ENCODE measurements at regions not wholly inside any gene's neighbourhood (a gene's known extent, or its start where the extent isn't known, plus 50 kb on each side); places are given as distances from the start of the nearest gene placed in this dataset.

DNA sequence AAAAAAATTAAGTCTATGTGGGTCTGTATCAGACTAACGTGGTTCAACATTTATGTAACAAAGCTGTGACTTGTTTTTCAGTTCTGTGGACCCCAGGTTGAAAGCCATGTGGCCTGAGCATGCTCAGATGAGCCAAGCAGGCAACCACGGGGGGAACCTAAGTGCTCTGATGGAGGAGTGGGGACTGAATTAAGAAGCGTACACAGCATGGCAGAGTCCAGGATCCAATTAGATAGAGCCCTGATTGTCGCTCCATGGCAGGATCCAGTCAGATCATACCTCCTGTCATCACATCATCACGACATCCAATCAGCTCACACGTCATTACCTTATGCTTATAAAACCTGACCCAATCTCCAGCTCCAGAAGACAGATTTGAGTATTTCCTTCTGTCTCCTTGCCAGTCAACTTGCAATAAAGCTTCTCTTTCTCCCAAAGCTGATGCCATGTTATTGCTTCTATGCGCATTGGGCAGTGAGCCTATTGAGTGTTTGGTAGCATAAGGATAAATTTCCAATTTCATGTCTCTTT, 1013.1 kb upstream of the TMEM132C start:
- no peak for TF ChIP-seq RAD21 (IDR thresholded peaks at IDR 0.05; ENCODE audit: low read depth)
- TF ChIP-seq EP300 (IDR thresholded peaks at IDR 0.05; ENCODE audit: borderline replicate concordance), result no peak
- TF ChIP-seq CREB1 (IDR thresholded peaks at IDR 0.05; ENCODE audit: low read depth), result no peak
- TF ChIP-seq TCF12 (IDR thresholded peaks at IDR 0.05; ENCODE audit: low read depth), result no peak
- TF ChIP-seq EGR1 (IDR thresholded peaks at IDR 0.05), result no peak
- TF ChIP-seq, protein P1, sequence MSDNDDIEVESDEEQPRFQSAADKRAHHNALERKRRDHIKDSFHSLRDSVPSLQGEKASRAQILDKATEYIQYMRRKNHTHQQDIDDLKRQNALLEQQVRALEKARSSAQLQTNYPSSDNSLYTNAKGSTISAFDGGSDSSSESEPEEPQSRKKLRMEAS (IDR thresholded peaks at IDR 0.05), result no peak
- TF ChIP-seq YY1 (IDR thresholded peaks at IDR 0.05; ENCODE audit: low read depth), result no peak
- no peak for TF ChIP-seq ZBTB7A (IDR thresholded peaks at IDR 0.05; ENCODE audit: low read depth)
- TF ChIP-seq, protein P2, sequence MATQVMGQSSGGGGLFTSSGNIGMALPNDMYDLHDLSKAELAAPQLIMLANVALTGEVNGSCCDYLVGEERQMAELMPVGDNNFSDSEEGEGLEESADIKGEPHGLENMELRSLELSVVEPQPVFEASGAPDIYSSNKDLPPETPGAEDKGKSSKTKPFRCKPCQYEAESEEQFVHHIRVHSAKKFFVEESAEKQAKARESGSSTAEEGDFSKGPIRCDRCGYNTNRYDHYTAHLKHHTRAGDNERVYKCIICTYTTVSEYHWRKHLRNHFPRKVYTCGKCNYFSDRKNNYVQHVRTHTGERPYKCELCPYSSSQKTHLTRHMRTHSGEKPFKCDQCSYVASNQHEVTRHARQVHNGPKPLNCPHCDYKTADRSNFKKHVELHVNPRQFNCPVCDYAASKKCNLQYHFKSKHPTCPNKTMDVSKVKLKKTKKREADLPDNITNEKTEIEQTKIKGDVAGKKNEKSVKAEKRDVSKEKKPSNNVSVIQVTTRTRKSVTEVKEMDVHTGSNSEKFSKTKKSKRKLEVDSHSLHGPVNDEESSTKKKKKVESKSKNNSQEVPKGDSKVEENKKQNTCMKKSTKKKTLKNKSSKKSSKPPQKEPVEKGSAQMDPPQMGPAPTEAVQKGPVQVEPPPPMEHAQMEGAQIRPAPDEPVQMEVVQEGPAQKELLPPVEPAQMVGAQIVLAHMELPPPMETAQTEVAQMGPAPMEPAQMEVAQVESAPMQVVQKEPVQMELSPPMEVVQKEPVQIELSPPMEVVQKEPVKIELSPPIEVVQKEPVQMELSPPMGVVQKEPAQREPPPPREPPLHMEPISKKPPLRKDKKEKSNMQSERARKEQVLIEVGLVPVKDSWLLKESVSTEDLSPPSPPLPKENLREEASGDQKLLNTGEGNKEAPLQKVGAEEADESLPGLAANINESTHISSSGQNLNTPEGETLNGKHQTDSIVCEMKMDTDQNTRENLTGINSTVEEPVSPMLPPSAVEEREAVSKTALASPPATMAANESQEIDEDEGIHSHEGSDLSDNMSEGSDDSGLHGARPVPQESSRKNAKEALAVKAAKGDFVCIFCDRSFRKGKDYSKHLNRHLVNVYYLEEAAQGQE (IDR thresholded peaks at IDR 0.05; ENCODE audit: low read depth), result no peak
- TF ChIP-seq FOXM1 (IDR thresholded peaks at IDR 0.05; ENCODE audit: borderline replicate concordance, low read depth), result no peak
- no peak for TF ChIP-seq NFIC (IDR thresholded peaks at IDR 0.05)
- no peak for TF ChIP-seq TAF1 (IDR thresholded peaks at IDR 0.05; ENCODE audit: low read depth)
- TF ChIP-seq, protein P3, sequence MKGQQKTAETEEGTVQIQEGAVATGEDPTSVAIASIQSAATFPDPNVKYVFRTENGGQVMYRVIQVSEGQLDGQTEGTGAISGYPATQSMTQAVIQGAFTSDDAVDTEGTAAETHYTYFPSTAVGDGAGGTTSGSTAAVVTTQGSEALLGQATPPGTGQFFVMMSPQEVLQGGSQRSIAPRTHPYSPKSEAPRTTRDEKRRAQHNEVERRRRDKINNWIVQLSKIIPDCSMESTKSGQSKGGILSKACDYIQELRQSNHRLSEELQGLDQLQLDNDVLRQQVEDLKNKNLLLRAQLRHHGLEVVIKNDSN (IDR thresholded peaks at IDR 0.05), result no peak
- no peak for TF ChIP-seq TEAD4 (IDR thresholded peaks at IDR 0.05)
- no peak for TF ChIP-seq CEBPB (IDR thresholded peaks at IDR 0.05)

DNA sequence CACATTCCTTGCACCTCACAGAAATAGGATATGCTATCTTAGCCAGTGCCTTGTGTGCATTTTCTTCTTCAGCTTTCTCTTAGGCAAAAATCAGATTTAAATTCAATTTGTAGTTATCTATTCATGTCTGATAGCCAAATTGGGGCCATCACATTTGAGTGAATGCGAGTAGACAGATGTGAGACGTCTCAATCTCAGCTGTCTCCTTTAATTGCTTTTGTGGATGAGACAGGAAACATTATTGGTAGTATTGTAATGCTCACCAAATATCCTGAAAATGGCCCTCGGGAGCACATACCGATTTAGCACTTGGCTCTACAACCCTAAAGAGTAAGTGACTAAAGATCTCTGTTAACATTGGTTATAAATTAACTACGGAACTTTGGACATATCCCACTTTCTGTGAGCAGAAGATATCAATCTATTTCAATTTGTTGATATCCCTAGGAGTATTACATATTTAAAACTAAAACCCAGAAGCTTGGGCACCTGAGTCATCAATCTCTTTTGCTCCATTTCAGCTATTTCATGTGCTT, 1012.5 kb upstream of the TMEM132C start:
- TF ChIP-seq TCF12 (IDR thresholded peaks at IDR 0.05; ENCODE audit: low read depth), result no peak
- no peak for TF ChIP-seq EGR1 (IDR thresholded peaks at IDR 0.05)
- no peak for TF ChIP-seq CEBPB (IDR thresholded peaks at IDR 0.05)
- no peak for TF ChIP-seq ZBTB7A (IDR thresholded peaks at IDR 0.05; ENCODE audit: low read depth)
- TF ChIP-seq, protein P3 (IDR thresholded peaks at IDR 0.05), result no peak
- TF ChIP-seq EP300 (IDR thresholded peaks at IDR 0.05; ENCODE audit: borderline replicate concordance), result no peak
- no peak for TF ChIP-seq CREB1 (IDR thresholded peaks at IDR 0.05; ENCODE audit: low read depth)
- TF ChIP-seq NFIC (IDR thresholded peaks at IDR 0.05), result no peak
- no peak for TF ChIP-seq RAD21 (IDR thresholded peaks at IDR 0.05; ENCODE audit: low read depth)
- TF ChIP-seq, protein P1 (IDR thresholded peaks at IDR 0.05), result no peak
- TF ChIP-seq YY1 (IDR thresholded peaks at IDR 0.05; ENCODE audit: low read depth), result no peak
- no peak for TF ChIP-seq TEAD4 (IDR thresholded peaks at IDR 0.05)
- TF ChIP-seq TAF1 (IDR thresholded peaks at IDR 0.05; ENCODE audit: low read depth), result no peak
- no peak for TF ChIP-seq FOXM1 (IDR thresholded peaks at IDR 0.05; ENCODE audit: borderline replicate concordance, low read depth)
- TF ChIP-seq, protein P2 (IDR thresholded peaks at IDR 0.05; ENCODE audit: low read depth), result no peak

DNA sequence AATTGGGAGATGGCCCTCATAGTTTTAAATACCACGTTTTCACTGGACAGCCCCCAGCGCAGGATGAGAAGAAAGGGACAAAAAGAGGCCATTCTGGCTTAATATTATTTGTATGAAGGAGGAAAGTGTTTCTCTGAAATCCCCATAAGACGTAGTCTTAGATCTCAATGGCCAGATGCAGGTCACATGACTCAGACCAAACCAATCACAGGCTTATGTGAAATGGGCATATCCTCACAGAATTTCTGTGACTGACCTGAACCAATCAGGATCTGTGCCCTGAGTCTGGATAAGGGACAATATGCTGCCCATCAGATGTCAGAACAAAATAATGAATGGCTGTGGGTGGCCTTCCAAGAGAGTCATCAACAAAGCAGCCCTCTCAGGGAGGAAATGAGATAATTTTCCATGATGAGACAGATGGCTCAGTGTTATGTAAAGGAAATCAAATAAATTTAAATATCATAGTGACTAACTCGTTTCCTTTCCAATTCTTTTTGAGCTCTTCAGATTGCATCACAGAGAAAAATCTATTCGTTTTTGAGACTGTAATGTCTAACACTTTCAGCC, 1009.5 kb upstream of the TMEM132C start:
- no peak for TF ChIP-seq TAF1 (IDR thresholded peaks at IDR 0.05; ENCODE audit: low read depth)
- no peak for TF ChIP-seq CEBPB (IDR thresholded peaks at IDR 0.05)
- TF ChIP-seq, protein P2 (IDR thresholded peaks at IDR 0.05; ENCODE audit: low read depth), result no peak
- no peak for TF ChIP-seq RAD21 (IDR thresholded peaks at IDR 0.05; ENCODE audit: low read depth)
- no peak for TF ChIP-seq TCF12 (IDR thresholded peaks at IDR 0.05; ENCODE audit: low read depth)
- no peak for TF ChIP-seq EP300 (IDR thresholded peaks at IDR 0.05; ENCODE audit: borderline replicate concordance)
- no peak for TF ChIP-seq FOXM1 (IDR thresholded peaks at IDR 0.05; ENCODE audit: borderline replicate concordance, low read depth)
- TF ChIP-seq EGR1 (IDR thresholded peaks at IDR 0.05), result no peak
- TF ChIP-seq, protein P3 (IDR thresholded peaks at IDR 0.05), result no peak
- TF ChIP-seq, protein P1 (IDR thresholded peaks at IDR 0.05), result no peak
- TF ChIP-seq NFIC (IDR thresholded peaks at IDR 0.05), result no peak
- TF ChIP-seq CREB1 (IDR thresholded peaks at IDR 0.05; ENCODE audit: low read depth), result no peak
- no peak for TF ChIP-seq YY1 (IDR thresholded peaks at IDR 0.05; ENCODE audit: low read depth)
- TF ChIP-seq ZBTB7A (IDR thresholded peaks at IDR 0.05; ENCODE audit: low read depth), result no peak
- no peak for TF ChIP-seq TEAD4 (IDR thresholded peaks at IDR 0.05)
